ENCODE measurements at regions not wholly inside any gene's neighbourhood (a gene's known extent, or its start where the extent isn't known, plus 50 kb on each side); places are given as distances from the start of the nearest gene placed in this dataset.

GRCh38 chr13:33547035-33547434, 261.5 kb upstream of the STARD13 start:
- no peak for TF ChIP-seq CTCF (IDR thresholded peaks at IDR 0.05)
- TF ChIP-seq EP300 (IDR thresholded peaks at IDR 0.05) = no peak
